Jurkat, Clone E6-1 (cell line): ENCODE measurements at regions not wholly inside any gene's neighbourhood (a gene's known extent, or its start where the extent isn't known, plus 50 kb on each side); places are given as distances from the start of the nearest gene placed in this dataset.
A peak's percentile ranks its signal among the peaks of the same experiment; 100 is the strongest.

ENCODE experiments used
- DNase-seq: peaks from one replicate; pipeline ENCODE4 v3.0.0-alpha.2; 2011; ENCODE audit warnings: low read depth, low spot score
- H3K4me3 ChIP-seq: 2 replicates; pipeline ENCODE4 v1.5.1; 2011; ENCODE audit warnings: mild to moderate bottlenecking, low read length, control low read depth, moderate library complexity

DNA sequence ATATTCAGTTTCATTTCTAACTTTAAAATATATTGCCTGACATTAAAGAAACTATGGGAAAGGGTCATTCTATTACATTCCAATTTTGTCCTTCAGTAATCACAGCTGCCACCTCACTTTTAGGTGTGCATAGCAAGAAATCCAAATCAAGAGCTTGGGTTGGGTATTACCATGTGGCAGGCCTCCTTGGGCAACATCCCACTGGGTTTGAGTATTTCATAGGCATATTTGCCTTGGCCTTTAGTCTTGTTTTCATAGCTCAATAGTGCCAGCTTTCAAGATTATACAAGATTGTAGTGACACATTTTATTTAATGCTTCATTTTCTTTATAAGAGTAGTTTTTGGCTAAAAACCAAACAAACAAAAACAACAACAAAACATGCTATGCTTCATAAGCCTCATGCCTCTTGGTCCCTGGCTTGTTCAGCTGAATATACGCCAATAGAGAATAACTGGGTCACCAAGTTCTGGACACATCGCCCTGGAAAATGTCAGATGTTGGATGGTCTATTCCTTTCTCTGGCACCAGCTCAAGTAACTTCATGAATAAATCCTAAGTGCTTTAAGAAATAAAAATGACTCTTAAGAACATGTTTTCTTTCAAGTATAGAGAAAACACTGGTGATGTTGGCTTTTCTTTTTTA, 167.4 kb upstream of the STARD13 start:
- no peak for DNase-seq
- H3K4me3 ChIP-seq = no peak overlapping the region

GRCh38 chr13:33453936-33454335, 168.4 kb upstream of the STARD13 start:
- no peak overlapping the region for H3K4me3 ChIP-seq
- DNase-seq = no peak

DNA sequence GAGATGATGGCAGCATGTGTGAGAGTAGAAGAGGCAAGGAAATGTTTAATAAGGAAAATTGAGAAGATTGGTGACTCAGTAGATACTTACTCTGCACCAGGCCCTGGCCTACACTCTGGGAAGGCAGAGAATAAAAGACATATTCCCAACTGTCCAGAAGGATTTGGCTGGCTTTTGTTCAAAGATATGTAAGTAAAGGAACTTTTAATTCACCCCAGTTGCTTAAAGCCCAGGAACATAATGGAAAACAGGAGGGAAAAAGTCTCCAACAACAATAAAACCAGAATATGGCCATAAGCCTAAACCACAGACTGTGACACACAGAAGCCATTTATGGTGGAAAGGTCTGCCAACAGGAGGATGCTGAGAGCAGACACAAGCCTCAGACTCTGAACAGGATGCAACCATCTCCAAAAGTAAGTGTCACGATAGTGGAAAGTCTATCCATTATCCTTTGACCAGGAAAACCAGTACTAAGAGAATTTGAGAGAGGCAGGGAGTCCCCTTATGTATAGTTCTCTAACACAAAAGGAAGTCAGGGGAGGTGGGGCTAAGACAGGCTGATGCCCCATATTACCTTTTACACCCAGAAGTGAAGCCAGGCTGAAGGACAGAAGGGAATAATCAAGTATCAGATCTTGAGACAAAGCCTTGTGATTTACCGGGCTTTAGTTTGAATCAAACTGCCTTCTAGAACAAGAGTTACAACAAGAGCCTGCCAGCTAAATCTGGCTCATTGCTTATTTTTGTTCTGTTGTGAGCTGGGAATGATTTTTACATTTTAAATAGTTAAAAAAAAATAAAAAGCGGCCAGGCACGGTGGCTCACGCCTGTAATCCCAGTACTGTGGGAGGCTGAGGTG, 169.5 kb upstream of the STARD13 start:
- no peak overlapping the region for H3K4me3 ChIP-seq
- DNase-seq = no peak

DNA sequence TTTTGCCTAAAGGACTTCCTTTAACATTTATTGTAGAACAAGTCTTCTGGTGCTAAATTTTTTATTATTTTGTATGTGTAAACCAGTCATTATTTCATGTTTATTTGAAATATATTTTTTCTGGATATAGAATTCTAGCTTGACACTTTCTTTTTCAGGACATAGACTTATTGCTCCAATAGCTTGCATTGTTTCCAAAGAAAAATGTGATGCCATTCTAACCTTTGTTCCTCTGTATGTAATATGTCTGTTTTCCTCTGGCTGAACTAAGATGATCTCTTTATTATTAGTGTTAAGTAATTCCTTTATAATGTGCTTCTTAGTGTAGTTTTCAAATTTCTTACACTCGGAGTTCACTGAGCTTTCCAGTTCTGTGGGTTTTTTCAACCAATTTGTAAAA, 174.1 kb upstream of the STARD13 start:
- no peak for DNase-seq
- no peak overlapping the region for H3K4me3 ChIP-seq

DNA sequence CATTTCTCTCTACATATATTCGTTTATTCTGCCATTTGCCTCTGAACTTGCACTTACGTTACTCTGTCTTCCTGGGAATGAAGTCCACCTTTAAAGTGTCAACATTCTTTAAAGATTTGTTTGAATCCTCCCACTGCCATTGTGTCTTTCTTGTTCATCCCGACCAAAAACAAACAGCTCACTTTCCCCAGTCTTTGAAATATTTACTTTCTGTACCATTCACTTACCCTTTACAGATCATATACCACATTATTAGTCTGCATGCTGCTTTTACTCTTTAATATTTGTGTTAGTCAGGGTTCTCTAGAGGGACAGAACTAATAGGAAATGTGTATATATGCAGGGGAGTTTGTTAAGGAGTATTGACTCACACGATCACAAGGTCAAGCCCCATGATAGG, 176.6 kb upstream of the STARD13 start:
- DNase-seq = no peak
- H3K4me3 ChIP-seq = no peak overlapping the region

DNA sequence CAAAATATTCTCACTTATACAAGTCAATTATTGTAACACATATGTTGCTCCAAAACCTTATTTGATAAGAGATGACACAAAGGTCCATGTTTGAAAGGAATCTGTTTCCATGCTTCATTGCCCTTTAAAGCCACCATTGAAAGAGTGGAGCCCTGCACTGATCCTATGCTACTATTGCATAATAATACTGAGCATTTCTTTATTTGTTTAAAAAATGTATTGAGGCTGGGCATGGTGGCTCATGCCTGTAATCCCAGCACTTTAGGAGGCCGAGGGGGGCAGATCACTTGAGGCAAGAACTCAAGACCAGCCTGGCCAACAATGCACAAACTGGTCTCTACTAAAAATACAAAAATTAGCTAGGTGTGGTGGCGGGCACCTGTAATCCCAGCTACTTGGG, 178.8 kb upstream of the STARD13 start:
- no peak for DNase-seq
- no peak overlapping the region for H3K4me3 ChIP-seq

- peak; percentile 1 for DNase-seq
- H3K4me3 ChIP-seq = no peak overlapping the region
Observed at GRCh38 chr13:33466262-33466661, 180.7 kb upstream of the STARD13 start.

GRCh38 chr13:33467556-33467955, 182.0 kb upstream of the STARD13 start:
- DNase-seq = no peak
- H3K4me3 ChIP-seq = no peak overlapping the region

GRCh38 chr13:33471204-33471603, 185.6 kb upstream of the STARD13 start:
- no peak for DNase-seq
- H3K4me3 ChIP-seq = no peak overlapping the region

GRCh38 chr13:33472446-33472845, 186.9 kb upstream of the STARD13 start:
- no peak for DNase-seq
- H3K4me3 ChIP-seq = no peak overlapping the region

DNA sequence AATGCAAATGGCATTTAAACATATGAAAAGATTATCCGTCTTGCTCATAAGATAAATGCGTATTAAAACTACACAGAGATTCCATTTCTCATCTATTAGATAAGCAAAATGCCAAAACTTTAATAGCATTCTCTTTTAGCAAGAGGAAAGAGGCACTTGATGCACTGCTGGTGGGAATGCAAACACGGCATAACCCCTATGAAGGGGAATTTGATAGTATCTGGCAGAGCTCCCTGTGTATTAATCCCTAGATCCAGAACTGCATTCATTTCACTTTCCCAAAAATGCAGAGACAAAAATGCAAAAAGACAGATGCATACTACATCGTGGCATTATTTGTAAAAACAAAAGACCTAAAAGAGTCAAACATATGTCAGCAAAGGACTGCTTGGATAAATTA, 193.6 kb upstream of the STARD13 start:
- DNase-seq = no peak
- H3K4me3 ChIP-seq = no peak overlapping the region

DNA sequence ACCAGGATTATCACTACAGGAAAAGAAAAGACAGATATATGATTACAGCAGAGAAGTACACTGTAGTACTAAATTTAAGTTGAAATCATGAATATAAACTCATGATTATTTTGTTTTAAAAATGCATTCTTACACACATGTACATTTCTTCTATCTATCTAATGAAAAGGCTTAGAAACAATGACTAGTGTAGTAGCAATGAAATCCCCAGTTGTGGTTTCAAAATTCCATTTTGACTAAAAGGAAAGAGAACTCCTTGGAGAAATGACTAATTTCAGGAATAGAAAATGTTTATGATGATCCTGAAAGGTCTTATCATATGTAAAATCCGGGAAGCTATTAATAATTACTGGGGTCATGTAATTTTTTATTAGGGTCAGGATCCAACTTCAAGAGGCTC, 195.0 kb upstream of the STARD13 start:
- DNase-seq = no peak
- H3K4me3 ChIP-seq = no peak overlapping the region

DNA sequence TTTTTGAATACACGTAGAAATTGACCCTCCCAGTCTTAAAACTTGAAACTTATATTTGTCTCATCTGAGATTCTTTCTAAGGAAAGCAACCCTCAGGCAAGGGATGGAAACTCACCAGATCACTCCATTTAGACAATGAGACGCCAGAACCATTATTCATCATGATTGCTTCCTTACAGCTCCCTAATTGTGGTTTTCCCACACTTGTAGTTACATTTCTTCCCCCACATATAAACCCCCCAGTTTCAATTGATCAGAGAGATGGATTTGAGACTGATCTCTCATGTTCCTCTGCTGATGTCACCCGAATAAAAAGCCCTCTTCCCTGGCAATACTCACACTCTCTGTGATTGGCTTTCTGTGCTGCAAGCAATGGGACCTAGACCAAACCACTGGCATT, 197.9 kb upstream of the STARD13 start:
- no peak overlapping the region for H3K4me3 ChIP-seq
- no peak for DNase-seq

- no peak for DNase-seq
- H3K4me3 ChIP-seq = no peak overlapping the region
Observed at GRCh38 chr13:33485247-33485646, 199.7 kb upstream of the STARD13 start.

DNA sequence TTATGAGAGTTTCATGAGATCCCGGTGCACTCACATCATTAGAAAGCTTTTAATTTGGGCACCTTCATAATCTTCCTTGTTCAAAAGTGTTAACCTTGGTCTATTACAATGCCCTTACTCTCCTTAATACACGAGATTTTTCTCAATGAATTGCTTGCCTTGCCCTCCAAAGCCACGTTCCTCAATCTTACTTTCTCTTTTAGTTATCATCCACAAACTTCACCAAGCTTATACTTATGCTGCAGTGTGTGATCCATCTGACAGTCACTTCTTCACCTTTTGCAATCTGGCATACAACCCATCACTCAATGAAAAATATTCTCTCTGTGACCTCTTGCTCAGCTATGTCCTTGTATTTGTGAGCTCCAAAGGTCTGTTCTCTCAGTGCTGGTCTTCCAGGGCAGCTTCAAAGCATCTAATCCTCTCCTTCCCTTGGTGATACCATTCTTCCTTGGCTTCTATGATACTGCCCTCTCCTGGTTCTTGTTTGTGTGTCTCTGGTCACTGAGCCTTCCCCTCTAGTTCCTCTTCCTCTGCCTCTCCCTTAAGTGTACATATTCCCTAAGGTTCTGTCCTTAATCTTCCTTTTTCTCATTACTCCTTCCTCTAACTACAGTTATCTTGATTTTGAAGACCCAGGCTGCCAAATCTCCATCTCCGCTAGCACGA, 202.2 kb upstream of the STARD13 start:
- no peak overlapping the region for H3K4me3 ChIP-seq
- DNase-seq = no peak

DNA sequence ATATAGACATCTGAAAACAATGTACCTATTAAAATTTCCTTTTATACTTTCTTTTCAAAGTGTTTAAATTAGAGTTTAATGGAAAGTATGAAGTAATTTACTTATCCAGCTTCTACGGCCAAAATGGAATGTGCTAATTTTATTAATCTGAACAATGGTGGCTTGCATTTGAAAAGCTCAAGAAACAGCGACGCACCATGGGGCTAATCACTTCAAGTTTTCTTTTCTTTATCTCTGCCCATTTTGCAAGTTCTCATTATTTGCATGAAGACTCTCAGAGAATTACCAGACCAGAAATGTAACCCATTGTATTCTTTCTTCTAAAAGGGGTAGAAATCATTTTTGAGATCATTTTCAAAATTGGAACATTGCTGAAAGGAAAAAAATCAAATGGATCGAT, 204.0 kb upstream of the STARD13 start:
- H3K4me3 ChIP-seq = no peak overlapping the region

GRCh38 chr13:33490461-33491327, 205.1 kb upstream of the STARD13 start:
- no peak overlapping the region for H3K4me3 ChIP-seq
- no peak for DNase-seq

More for the DNA sequence above, 204.0 kb upstream of the STARD13 start:
- DNase-seq = no peak

DNA sequence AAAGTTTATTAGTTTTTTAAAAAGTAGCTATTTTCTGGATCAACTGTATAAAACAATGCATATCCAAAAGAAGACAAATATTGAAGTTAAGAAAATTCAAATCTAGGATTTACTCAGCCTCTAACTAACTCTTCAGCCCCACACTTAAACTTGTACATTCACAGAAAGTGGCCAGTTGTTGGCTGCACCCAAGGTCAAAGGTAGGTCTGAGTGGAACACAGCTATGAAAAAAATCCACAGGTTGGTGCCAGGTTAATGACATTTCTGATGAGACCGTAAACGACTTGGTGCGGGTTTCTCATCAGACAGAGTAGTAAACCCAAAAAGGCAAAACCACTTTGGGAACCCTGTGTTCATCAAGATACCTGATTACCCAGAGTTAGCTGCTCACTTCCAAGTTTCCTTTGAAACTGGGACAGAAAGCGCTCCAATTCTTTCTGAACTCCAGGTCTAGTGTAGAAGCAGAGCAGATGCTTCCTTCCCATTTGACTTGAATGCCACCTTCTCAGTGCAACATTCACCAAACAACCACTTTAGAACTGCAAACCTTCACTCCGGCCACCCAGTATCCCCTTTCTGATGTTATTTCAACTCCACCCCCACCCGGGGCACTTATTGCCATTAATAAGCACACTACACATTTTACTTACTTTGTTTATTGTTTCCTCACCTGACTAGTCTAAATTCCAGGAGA, 208.3 kb upstream of the STARD13 start:
- no peak for DNase-seq
- no peak overlapping the region for H3K4me3 ChIP-seq
